ENCODE measurements at regions not wholly inside any gene's neighbourhood (a gene's known extent, or its start where the extent isn't known, plus 50 kb on each side); places are given as distances from the start of the nearest gene placed in this dataset.

DNA sequence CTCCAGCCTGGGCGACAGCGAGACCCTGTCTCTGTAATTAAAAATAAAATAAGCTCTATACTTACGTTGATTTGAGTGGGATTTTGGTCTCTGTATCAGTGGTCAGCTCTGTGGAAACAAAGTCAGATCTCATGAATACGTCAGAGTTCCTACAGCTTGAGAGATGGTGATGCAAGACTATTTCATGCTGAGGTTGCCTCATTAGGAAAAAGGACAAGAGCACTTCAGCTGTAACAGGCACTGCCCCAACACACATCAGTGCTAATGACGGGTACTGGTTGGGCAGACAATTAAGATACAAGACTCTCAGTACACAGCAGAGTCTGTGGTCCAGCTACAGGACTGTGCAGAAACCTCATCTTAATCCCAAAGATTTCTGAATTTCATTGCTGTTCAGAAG lies 246.4 kb upstream of the AMIGO2 start:
- TF ChIP-seq, protein P1, sequence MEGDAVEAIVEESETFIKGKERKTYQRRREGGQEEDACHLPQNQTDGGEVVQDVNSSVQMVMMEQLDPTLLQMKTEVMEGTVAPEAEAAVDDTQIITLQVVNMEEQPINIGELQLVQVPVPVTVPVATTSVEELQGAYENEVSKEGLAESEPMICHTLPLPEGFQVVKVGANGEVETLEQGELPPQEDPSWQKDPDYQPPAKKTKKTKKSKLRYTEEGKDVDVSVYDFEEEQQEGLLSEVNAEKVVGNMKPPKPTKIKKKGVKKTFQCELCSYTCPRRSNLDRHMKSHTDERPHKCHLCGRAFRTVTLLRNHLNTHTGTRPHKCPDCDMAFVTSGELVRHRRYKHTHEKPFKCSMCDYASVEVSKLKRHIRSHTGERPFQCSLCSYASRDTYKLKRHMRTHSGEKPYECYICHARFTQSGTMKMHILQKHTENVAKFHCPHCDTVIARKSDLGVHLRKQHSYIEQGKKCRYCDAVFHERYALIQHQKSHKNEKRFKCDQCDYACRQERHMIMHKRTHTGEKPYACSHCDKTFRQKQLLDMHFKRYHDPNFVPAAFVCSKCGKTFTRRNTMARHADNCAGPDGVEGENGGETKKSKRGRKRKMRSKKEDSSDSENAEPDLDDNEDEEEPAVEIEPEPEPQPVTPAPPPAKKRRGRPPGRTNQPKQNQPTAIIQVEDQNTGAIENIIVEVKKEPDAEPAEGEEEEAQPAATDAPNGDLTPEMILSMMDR (IDR thresholded peaks at IDR 0.05): no peak
- no peak for TF ChIP-seq EP300 (IDR thresholded peaks at IDR 0.05)
